GM21717 (cell line): ENCODE measurements at regions not wholly inside any gene's neighbourhood (a gene's known extent, or its start where the extent isn't known, plus 50 kb on each side); places are given as distances from the start of the nearest gene placed in this dataset.

ENCODE experiments used
- ATAC-seq: cut with Tn5 transposase; IDR thresholded peaks from one replicate; pipeline ENCODE4 v1.9.1; 2021; ENCODE audit warnings: mild to moderate bottlenecking, moderate library complexity; ENCODE audit not compliant: unreplicated experiment

DNA sequence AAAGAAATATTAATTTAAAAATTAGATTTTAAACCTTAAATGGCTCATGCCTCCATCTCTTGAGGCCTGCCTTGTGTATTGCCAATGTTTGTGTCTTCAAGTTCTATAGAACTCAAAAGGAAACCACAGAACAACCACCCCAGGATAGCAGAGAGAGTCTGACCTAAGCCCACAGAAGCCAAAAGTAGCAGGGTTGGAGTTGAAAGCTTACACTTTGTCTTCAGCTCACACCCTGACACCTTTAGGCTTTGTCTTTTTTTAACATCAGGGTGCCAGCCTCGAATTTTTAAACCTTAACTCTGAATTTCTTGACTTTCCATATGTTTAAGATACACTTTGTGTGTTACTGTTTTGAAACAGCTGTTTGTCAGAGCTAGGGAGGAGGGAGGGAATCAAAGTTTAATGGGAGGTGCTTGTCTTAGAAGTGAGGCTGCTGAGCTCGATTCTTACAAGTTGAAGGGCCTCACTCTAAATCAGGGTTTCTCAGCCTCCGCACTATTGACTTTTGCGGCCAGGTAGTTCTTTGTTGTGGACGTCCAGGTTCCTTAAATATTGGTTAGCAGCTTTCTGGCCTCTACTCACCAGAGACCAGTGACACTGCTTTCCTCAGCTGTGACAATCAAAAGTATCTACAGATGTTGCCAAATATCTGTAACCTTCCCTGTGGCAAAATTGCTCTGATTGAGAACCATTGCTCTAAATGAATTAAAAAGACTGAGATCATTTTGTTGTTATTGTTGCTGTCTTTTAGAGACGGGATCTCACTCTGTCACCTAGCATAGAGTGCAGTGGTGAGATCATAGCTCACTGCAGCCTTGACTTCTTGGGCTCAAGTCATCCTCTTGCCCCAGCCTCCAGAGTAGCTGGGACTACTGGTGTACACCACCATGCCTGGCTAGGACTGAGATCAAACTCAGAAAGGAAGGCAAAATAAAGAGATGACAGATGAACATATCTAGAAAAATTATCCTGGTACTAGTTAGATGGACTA lies 139.2 kb upstream of the EOMES start:
- no peak for ATAC-seq

DNA sequence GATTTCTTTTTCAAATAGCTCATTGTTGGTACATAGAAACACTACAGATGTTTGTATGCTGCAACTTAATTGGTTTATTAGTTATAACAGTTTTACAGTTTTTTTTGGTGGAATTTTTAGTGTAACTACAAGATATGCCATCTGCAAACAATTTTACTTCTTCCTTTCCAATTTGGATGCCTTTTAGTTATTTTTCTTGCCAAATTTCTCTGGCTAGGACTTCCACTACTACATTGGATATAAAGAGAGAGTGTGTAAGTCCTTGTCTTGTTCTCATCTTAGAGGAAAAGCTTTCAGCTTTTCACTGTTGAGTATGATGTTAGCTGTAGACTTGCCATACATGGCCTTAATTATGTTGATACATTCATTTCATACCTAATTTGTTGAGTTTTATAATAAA lies 143.6 kb upstream of the EOMES start:
- no peak for ATAC-seq

DNA sequence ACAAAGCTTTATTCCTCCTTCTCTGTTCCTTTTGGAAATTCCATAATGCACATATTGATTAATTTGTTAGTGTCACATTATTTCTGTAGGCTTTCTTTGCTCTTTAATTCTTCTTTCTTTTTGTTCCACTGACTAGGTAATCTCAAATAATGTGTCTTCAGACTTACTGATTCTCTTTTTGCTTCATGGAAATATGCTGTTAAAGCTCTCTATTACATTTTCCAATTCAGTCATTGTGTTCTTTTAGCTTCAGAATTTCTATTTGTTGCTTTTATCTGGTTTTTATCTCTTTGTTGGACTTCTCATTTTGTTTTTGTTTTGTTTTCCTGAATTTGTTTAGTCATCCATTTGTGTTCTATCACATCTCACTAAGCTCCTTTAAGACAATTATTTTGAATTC lies 147.0 kb upstream of the EOMES start:
- ATAC-seq = no peak

DNA sequence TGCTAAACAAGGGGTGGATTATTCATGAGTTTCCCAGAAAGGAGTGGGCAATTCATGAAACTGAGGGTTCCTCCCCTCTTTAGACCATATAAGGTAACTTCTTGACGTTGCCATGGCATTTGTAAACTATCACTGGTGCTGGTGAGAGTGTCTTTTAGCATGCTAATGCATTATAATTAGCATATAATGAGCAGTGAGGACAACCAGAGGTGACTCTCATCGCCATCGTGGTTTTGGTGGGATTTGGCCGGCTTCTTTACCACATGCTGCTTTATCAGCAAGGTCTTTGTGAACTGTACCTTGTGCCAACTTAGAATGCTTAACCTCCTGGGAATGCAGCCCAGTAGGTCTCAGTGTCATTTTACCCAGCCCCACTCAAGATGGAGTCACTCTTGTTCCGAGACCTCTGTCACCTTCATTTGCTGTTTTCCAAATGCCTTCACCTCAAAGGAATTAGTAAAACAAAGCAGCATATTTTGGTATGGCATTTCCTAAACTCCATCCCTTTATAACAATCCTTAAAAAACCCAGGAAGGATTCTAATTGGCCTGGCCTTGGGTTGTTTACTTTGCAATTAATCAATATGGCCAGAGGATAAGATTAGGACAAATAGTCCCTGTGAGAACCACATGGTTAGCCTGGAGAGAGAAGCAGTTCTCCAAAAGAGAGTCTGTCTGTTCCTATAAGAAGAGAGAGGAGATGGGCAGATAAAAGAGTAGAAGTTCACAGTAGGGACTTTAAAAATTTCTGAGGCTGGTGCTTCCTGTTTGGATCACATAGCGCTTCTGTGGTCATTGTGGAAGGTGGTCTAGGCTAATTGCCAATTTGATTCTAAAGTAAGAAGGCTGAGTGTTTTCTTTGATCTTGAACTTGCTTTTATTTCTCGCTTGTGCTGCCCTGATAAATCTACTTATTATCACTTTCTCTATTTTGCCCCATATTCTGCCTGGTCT lies 155.2 kb upstream of the EOMES start:
- ATAC-seq = no peak

DNA sequence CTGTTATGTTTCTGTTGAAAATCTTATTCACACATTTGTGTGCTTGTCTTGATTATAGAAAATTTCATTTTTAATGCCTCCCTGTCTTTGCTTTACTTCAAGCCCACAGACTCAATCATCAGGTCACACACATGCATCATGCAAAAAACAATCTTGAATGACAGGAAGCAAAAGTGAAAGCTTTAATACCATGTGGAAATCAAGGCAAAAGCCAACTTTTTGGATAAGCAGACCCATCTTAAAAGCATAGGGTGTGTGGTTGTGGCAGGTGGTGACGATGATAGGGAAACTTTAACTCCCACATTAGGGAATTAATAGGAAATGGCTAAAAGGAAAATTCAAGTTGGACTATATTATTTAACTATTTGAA lies 155.9 kb upstream of the EOMES start:
- ATAC-seq = no peak

DNA sequence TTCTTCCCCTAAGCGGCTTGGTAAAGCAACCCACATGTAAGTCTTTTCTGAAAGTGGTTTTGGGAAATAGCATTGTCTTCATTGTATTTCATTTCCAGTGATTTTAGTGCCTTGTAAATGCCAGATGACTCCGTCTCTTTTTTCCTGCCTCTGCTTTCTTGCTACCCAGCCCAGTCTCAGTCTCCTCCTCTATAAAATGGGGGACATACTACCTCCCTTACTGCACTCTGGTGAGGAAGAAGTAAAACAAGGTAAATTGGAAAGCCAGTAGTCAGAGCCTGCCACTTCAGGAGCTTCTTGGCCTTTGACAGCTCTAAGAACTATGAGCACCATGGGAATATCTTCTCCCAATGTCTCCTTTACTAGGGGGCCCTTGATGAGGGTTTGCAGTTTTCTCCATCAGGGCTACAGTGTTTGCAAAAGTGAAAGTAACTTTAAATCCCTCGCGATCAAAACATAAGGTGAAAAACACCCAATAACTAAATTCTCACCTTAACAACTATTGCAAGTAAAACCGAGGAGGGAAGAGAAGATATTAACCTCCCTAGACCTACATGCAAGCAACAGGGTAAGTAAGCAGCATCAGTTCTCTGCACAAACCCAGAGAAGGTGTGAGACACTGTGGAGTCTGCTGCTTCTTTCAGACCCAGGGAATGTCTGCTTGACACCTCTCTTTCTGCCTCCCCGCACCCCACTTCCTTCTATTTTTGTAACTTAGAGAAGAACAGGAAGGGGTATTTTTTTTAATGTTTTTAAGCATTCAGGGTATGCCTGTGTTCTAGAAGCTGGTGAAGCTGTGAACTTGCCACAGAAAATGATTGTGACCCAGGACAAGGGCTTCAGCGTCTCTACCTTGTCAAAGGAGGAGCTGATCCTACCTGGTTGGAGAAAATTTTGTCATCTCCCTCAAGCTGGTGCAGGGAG lies 159.1 kb upstream of the EOMES start:
- no peak for ATAC-seq

DNA sequence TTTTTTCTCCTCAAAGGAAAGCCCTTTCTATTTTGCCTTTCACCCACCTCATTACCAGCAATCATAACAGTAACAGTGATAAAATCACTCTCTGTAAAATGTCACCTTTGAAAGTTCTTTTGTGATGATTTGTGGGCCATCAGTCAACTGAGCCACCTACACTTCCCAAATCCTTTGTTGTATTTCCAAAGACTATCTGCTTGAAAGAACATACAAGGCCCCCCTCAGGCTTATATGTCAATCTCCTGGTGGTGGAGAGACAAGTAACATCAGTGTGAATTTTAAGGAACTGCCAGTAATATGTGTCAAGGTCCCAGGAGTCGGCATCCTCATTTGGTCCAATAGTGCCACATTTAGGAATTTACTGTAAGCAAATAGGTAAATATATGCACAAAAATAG lies 161.1 kb upstream of the EOMES start:
- no peak for ATAC-seq

DNA sequence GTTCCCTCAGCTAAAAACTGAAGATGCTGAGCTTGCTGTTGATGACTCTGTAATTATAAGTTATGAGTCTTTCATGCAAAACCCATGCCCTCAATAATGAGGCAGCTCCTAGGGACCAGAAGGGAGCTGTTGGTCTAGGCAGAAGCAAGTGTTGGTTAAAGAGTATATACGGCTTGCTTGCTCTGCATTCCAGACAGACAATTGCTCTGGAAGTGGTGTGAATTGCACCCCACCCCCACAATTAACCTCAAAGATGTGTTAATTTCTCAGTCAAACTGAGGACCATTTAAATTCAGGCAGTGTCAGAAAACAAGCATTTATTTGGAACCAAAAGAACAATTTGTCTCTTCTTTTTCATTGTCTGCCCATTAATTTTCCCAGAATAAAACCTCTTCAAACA lies 163.5 kb upstream of the EOMES start:
- ATAC-seq = no peak

DNA sequence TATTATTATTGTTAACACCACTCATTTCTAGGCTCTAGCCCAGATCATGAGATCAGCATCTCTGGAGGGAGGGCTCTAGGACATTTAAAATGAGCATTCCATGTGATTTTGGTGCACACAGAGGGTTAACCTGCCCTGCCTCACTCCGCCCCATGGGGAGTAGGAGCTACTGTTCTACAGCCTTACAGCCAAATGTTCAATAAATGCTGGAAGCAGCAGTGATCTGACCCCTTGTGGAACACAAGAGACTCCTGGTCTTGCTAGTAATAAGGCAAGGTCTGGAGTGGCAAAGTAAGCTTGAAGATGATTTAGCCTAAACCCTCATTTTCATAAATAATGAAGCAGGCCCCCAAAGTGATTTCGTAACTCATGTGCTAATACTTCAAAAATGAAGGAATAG lies 166.4 kb upstream of the EOMES start:
- no peak for ATAC-seq

DNA sequence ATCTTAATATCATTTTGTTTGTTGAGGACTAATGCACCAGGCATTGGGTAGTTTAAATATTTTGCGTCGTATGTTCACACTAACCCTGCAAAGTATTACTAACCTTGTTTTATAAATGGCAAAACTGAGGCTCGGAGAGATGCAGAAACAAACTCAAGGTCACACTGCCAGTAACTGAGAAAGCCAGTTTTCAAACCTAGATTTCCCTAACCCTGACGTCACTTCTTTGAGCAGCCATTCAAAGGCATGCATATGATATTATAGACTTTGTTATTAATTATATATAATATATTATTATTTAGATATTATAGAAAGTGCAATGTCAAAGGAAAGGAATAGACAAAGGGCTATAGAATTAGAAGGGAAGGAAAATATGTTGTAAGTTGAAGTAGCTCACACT lies 167.6 kb upstream of the EOMES start:
- no peak for ATAC-seq

DNA sequence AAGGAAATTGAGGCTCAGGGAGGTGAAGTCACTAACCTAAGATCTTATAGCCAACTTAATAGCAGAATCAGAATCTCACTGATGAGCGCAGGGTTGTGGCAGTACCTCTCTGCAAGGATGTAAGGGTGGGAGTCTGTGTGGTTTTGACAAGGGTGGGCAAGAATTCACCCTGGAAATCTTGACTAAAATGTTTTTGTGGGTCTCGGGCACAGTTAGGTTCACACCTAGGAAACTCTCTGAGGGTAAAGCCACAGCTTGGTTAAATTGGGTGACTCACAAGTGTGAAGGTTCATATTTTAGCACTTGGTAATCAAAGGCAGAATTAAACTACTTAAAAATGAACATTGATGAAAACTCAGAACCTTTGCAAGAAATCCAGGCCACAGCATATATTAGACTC lies 178.2 kb upstream of the EOMES start:
- no peak for ATAC-seq

DNA sequence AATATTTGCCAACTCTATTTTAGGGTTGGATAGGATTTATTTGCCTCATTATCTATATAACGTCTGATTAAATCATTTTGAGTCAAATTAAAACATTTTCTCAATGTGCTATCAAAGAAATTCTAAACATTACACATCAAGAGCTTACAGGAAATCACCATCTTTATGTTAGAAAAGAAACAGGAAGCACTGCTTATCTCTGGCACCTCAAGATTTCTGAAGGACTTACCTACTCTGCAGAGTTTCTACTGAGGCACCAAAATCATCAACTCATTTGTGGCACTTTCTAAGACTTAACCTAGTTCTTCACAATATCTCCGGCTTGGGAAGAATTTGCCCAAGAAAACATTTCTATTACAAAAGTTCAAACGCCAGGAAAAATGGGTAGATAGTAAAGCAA lies 181.3 kb upstream of the EOMES start:
- ATAC-seq = no peak

DNA sequence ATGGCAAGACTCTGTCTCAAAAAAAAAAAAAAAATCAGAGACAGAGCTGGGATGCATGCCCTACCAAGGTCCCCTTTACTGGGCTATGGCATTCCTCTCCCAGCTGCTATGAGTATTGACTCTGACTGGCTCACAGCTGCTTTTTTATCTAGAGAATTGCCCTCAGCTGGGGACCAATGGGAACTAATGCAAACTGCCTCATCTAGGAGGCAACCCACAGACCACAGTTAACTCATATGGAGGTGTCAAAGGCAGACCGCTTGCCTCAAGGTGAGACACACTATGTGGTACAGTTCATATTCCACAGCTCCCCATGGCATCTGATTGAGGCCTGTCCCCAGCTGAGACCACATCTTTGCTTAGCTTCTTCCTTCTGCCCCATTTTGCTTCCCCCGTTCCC lies 183.5 kb upstream of the EOMES start:
- no peak for ATAC-seq

DNA sequence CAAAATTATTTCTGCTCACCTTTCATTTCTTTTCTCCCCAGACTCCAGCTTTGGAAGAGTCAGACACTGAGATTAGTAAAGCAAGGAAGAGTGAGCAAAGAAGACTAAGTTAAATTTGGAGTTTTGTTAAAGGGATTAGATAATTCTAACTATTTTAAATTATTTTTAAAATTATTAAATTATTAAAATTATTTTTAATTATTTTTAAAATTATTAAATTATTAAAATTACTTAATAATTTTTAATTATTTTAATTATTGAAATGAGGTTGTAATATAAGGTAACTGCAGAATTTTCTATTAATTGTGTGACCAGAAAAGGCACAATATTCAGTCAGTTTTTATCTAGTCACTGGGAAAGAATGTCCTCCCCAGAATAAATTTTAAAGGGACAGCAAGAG lies 185.0 kb upstream of the EOMES start:
- ATAC-seq = no peak

DNA sequence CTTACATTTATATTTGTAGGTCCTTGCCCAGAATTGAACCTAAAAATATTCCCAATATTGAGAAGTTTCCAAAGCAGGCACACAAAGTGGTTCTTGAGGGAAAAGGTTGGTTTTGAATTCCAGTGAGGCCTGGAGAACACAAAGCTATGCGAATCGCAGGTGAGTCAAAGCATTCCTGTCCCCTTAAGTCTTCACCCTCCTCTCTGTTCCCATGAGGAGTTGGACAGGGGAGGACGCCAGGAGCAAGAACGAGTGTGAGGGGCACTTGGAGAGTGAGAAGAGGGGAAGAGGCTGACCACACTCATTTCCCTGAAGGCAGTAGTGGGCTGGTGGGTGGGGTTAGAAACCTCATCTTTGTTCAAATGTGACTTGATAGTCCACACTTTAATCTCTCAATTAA lies 185.8 kb upstream of the EOMES start:
- ATAC-seq = no peak

DNA sequence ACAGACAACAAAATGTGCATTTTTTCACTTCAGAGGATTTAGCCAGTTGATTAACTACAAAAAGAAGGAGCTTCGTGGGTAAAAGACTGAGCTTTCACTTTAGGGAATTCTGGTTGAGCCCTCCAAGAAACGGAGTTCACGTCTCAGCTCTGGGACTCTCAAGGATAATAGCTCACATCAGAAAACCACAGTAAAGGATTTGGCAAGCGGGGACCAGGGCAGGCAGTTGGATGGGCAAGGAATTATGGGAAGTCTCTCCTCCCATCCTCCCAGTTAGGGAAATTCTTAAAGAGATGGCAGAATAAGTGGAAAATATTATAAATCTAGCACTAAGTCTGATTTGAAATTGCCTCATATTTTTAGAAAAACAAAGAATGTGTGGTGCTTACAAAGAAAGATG lies 188.3 kb upstream of the EOMES start:
- ATAC-seq = no peak

DNA sequence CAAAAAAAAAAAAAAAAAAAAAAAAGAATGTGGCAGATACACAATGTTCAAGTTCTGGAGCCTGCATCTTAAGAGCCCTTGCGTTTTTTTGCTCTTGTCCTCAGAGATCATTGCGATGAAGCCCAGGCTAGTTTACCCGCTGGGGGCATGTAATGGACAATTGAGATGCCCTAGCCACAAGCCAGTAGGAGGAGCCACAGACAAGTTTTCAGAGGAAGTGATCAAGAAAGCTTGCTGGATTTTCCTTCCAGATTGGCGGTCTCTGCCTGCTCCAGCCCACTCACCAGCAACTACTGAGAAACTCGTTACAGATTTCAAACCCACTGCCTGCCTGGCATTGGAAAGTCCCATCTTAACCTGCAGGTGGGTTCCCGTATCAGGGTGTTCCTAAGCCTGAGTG lies 192.1 kb upstream of the EOMES start:
- ATAC-seq = no peak

DNA sequence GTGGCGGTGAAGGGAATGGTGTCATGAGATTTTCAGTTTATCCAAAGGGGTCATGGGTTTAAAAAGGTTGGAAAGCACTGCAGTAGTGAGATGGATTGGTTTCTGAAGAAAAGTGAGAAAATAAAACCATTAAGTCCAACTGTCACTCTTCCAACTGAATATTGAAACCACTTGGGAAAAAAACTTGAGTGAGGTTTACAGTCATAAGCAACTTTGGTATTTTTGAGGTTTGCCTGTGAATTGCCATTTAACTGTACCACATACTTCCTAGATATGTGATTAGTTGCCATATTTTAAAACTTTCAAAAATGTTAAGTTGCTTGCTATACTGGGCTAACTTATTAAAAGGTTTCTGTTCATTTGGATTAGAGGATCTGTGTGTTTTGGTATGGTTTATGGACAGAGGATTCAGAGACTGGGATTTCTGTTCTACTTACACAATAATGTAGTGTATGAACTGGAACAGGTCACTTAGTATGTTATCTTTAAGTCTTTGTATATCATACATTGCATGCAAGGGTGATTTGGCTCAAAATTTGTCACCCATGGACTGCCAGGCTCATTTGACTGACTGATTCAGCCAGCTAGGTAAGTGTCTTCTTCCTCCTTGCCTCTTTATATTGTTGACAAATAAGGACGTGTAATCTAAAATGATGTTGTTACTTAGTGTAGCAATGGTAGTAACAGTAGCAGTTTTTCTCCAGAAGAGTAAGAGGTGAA lies 201.4 kb upstream of the EOMES start:
- ATAC-seq = no peak

DNA sequence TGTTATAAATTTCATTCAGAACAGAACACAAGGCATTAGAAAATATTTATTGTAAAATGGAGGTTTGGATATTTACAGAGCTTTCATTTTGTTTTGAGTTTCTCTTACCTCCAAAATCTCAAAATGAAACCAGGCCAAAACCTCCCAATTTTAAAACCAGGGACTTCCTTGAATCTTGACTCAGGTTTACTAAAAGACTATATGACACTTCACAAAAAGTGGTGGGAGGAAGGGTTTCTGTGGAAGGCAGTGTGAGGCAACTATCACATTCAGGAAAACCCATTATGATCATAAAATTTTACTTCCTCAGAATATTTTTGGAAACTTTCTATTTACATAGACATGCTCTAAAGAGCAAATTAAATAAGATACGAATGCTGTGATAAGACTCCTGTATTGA lies 205.8 kb upstream of the EOMES start:
- ATAC-seq = no peak

DNA sequence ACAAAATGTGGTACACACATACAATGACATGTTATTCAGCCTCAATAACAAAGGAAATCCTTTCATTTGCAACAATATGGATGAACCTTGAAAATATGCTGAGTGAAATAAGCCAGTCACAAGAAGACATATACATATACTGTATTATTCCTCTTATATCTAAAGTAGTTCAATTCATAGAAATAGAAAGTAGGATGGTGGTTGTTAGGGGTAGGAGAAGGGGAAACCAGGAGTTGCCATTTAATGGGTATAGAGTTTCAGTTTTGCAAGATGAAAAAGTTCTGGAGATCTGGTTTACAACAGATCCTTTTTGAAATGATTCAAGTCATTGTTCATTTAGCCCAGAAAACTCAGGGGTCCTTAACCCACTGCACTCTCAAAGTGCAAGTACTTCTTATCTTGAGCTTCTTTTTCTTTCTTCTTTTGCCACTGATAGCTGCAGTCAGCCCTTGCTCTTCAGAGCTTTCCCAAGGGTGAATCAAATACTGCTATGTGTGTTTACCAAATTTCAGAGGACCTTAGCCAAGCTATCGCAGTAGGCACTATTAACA lies 208.0 kb upstream of the EOMES start:
- no peak for ATAC-seq
